ENCODE measurements at regions not wholly inside any gene's neighbourhood (a gene's known extent, or its start where the extent isn't known, plus 50 kb on each side); places are given as distances from the start of the nearest gene placed in this dataset.
A peak's percentile ranks its signal among the peaks of the same experiment; 100 is the strongest.

DNA sequence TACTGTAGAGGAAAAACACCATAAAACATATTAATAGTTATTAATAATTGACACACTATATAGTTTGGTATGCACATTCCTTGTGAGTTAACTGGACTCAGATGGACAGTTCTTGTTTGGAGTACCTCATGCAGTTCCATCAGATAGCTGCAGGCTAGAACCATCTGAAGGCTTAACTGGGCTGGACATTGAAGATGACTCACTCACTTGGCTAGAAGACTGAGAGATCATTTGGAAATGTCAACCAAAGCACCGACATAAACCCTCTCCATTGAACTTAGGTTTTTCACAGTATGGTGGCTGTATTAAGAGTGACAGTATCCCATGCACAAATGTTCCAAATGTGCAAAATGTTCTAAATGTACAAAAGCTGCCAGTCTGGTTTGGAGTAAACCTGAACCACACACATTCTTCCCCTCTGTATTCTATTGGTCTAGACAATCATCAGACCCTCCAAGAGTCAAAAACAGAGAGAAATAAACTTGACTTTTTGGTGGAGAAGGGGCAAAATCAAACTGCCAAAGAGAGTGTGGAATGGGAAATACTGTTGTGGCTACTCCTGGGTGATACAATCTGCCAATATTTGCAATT is 708.4 kb downstream of the KCNT2 start:
- peaks cover 3% of the 10 kb centered on the region for H3K9me3 ChIP-seq (ENCODE audit: severe bottlenecking)
- no peak overlapping the region for H3K27ac ChIP-seq (ENCODE audit: poor library complexity, severe bottlenecking)
- H3K4me1 ChIP-seq (ENCODE audit: insufficient read depth, poor library complexity, severe bottlenecking) = no peaks in the 10 kb centered on the region
- no peaks in the 10 kb centered on the region for H3K36me3 ChIP-seq (ENCODE audit: low read depth)
- ATAC-seq (ENCODE audit: low read depth) (peak; percentile 87), DNase-seq (ENCODE audit: low spot score) (no peak)
- no peaks in the 10 kb centered on the region for H3K27me3 ChIP-seq (ENCODE audit: insufficient read depth, poor library complexity, severe bottlenecking)
- no peak overlapping the region for H3K4me3 ChIP-seq (ENCODE audit: severe bottlenecking)
- TF ChIP-seq, protein P1, sequence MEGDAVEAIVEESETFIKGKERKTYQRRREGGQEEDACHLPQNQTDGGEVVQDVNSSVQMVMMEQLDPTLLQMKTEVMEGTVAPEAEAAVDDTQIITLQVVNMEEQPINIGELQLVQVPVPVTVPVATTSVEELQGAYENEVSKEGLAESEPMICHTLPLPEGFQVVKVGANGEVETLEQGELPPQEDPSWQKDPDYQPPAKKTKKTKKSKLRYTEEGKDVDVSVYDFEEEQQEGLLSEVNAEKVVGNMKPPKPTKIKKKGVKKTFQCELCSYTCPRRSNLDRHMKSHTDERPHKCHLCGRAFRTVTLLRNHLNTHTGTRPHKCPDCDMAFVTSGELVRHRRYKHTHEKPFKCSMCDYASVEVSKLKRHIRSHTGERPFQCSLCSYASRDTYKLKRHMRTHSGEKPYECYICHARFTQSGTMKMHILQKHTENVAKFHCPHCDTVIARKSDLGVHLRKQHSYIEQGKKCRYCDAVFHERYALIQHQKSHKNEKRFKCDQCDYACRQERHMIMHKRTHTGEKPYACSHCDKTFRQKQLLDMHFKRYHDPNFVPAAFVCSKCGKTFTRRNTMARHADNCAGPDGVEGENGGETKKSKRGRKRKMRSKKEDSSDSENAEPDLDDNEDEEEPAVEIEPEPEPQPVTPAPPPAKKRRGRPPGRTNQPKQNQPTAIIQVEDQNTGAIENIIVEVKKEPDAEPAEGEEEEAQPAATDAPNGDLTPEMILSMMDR (IDR thresholded peaks at IDR 0.05; ENCODE audit: poor library complexity, severe bottlenecking) = no peak

GRCh38 chr1:195898924-195899323 is 709.3 kb downstream of the KCNT2 start:
- Histone ChIP-seq H3K4me1 (ENCODE audit: insufficient read depth, poor library complexity, severe bottlenecking) (no peaks in the 10 kb centered on the region), H3K36me3 (ENCODE audit: low read depth) (no peaks in the 10 kb centered on the region), H3K27me3 (ENCODE audit: insufficient read depth, poor library complexity, severe bottlenecking) (no peaks in the 10 kb centered on the region), H3K27ac (ENCODE audit: poor library complexity, severe bottlenecking) (no peak overlapping the region), H3K9me3 (ENCODE audit: severe bottlenecking) (no peaks in the 10 kb centered on the region), H3K4me3 (ENCODE audit: severe bottlenecking) (no peak overlapping the region)
- DNase-seq (ENCODE audit: low spot score) = no peak
- TF ChIP-seq, protein P1 (IDR thresholded peaks at IDR 0.05; ENCODE audit: poor library complexity, severe bottlenecking) = no peak
- no peak for ATAC-seq (ENCODE audit: low read depth)

DNA sequence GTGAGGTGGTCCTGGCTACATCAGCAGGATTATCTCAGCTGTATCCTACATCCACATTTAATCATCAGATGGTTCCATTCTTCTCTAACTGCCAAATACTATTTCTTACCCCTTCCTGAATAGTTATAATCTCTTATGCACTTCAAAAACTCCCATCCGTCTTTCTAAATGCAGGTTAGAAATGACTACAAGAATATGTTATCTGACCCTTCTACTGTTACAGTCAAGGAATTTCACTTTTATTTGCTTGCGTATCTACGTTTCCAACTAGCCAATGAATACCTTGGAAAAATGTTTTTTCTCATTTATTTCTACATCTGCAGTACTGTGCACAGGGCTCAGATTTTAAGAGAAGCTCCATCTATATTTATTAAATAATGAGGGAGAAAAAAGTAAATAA is 709.9 kb downstream of the KCNT2 start:
- H3K27ac ChIP-seq (ENCODE audit: poor library complexity, severe bottlenecking) = no peak overlapping the region
- no peaks in the 10 kb centered on the region for H3K36me3 ChIP-seq (ENCODE audit: low read depth)
- no peak for DNase-seq (ENCODE audit: low spot score)
- no peaks in the 10 kb centered on the region for H3K9me3 ChIP-seq (ENCODE audit: severe bottlenecking)
- TF ChIP-seq, protein P1 (IDR thresholded peaks at IDR 0.05; ENCODE audit: poor library complexity, severe bottlenecking) = no peak
- ATAC-seq (ENCODE audit: low read depth) = no peak
- no peaks in the 10 kb centered on the region for H3K4me1 ChIP-seq (ENCODE audit: insufficient read depth, poor library complexity, severe bottlenecking)
- H3K27me3 ChIP-seq (ENCODE audit: insufficient read depth, poor library complexity, severe bottlenecking) = no peaks in the 10 kb centered on the region
- H3K4me3 ChIP-seq (ENCODE audit: severe bottlenecking) = no peak overlapping the region

- no peaks in the 10 kb centered on the region for H3K27me3 ChIP-seq (ENCODE audit: insufficient read depth, poor library complexity, severe bottlenecking)
- ATAC-seq (ENCODE audit: low read depth) (no peak), DNase-seq (ENCODE audit: low spot score) (no peak)
- TF ChIP-seq, protein P1 (IDR thresholded peaks at IDR 0.05; ENCODE audit: poor library complexity, severe bottlenecking) = no peak
- H3K4me3 ChIP-seq (ENCODE audit: severe bottlenecking) = no peak overlapping the region
- H3K4me1 ChIP-seq (ENCODE audit: insufficient read depth, poor library complexity, severe bottlenecking) = no peaks in the 10 kb centered on the region
- no peak overlapping the region for H3K27ac ChIP-seq (ENCODE audit: poor library complexity, severe bottlenecking)
- H3K36me3 ChIP-seq (ENCODE audit: low read depth) = no peaks in the 10 kb centered on the region
- H3K9me3 ChIP-seq (ENCODE audit: severe bottlenecking) = no peaks in the 10 kb centered on the region
These were observed 711.2 kb downstream of the KCNT2 start for GRCh38 chr1:195897076-195897475.

DNA sequence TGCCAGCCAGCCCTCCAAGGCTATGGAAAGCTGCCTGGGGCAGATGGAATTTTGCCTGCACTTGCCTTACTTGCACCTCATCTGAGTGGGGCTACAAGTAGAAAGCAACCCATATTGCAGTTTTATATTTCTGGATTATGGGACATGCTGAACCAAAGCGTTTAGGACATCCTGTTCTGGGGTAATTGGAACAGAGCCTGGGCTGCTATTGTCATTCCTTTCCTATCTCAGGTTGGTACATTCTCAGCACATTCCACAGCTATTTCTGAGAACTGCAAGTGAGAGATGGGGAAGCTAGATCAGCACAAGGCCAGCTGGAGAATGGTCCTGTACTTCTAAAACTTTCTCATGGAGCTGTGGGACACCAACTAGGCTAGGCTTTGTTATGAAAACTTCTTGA is 713.8 kb downstream of the KCNT2 start:
- no peaks in the 10 kb centered on the region for H3K4me1 ChIP-seq (ENCODE audit: insufficient read depth, poor library complexity, severe bottlenecking)
- no peak overlapping the region for H3K4me3 ChIP-seq (ENCODE audit: severe bottlenecking)
- no peak for DNase-seq (ENCODE audit: low spot score)
- TF ChIP-seq, protein P1 (IDR thresholded peaks at IDR 0.05; ENCODE audit: poor library complexity, severe bottlenecking) = no peak
- H3K27ac ChIP-seq (ENCODE audit: poor library complexity, severe bottlenecking) = peak overlapping the region; percentile 15
- no peaks in the 10 kb centered on the region for H3K27me3 ChIP-seq (ENCODE audit: insufficient read depth, poor library complexity, severe bottlenecking)
- no peaks in the 10 kb centered on the region for H3K9me3 ChIP-seq (ENCODE audit: severe bottlenecking)
- peak; percentile 44; the same call in 1 of the 3 replicates for ATAC-seq (ENCODE audit: low read depth)
- H3K36me3 ChIP-seq (ENCODE audit: low read depth) = no peaks in the 10 kb centered on the region

Data from RWPE2 (cell line).